ENCODE measurements at regions not wholly inside any gene's neighbourhood (a gene's known extent, or its start where the extent isn't known, plus 50 kb on each side); places are given as distances from the start of the nearest gene placed in this dataset.

- TF ChIP-seq CTCF (IDR thresholded peaks at IDR 0.05) = no peak
- TF ChIP-seq POLR2A (IDR thresholded peaks at IDR 0.05) = no peak
Measured at GRCh38 chr5:88355490-88356050, 86.9 kb upstream of the TMEM161B start.

All from breast epithelium (tissue), 3 donors.